ENCODE measurements at regions not wholly inside any gene's neighbourhood (a gene's known extent, or its start where the extent isn't known, plus 50 kb on each side); places are given as distances from the start of the nearest gene placed in this dataset.

DNA sequence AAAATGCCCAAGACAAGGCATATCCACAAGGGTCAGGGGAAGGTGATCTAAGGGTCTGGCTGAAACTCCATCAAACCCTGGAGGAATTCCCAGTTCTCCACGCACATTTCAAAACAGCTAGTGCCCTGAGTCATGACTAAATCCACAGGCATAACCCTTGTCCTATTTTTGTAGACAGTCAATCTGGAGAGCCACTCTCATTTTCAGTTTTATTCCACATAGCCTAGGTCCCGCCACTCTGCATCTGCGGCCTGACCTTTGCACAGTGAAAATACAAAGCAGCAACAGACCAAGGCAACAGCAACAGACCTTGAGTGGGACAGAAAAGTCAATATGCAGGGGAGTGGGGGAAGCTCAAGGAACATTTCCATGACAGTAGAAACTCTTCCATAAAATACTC lies 201.4 kb upstream of the NPVF start:
- H3K4me1 ChIP-seq = no peaks in the 10 kb centered on the region
- no peak overlapping the region for H3K4me2 ChIP-seq (ENCODE audit: low read length)
- TF ChIP-seq, protein P1, sequence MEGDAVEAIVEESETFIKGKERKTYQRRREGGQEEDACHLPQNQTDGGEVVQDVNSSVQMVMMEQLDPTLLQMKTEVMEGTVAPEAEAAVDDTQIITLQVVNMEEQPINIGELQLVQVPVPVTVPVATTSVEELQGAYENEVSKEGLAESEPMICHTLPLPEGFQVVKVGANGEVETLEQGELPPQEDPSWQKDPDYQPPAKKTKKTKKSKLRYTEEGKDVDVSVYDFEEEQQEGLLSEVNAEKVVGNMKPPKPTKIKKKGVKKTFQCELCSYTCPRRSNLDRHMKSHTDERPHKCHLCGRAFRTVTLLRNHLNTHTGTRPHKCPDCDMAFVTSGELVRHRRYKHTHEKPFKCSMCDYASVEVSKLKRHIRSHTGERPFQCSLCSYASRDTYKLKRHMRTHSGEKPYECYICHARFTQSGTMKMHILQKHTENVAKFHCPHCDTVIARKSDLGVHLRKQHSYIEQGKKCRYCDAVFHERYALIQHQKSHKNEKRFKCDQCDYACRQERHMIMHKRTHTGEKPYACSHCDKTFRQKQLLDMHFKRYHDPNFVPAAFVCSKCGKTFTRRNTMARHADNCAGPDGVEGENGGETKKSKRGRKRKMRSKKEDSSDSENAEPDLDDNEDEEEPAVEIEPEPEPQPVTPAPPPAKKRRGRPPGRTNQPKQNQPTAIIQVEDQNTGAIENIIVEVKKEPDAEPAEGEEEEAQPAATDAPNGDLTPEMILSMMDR (IDR thresholded peaks at IDR 0.05) = no peak
- no peaks in the 10 kb centered on the region for H3K27me3 ChIP-seq (ENCODE audit: control insufficient read depth, insufficient read depth, low read length)
- no peak overlapping the region for H3K4me3 ChIP-seq (ENCODE audit: low read depth, low read length)
- H3K9ac ChIP-seq = no peak overlapping the region
- no peaks in the 10 kb centered on the region for H3K36me3 ChIP-seq (ENCODE audit: control insufficient read depth, insufficient read depth, low read length)
- H3K79me2 ChIP-seq = no peaks in the 10 kb centered on the region
- H2AFZ ChIP-seq = no peak overlapping the region
- no peaks in the 10 kb centered on the region for H3K9me3 ChIP-seq (ENCODE audit: control insufficient read depth, low read length)
- H3K27ac ChIP-seq = no peak overlapping the region

GRCh38 chr7:25430200-25430931 lies 202.1 kb upstream of the NPVF start:
- TF ChIP-seq, protein P1 (IDR thresholded peaks at IDR 0.05) = no peak
- Histone ChIP-seq H3K79me2 (no peaks in the 10 kb centered on the region), H3K36me3 (ENCODE audit: control insufficient read depth, insufficient read depth, low read length) (no peaks in the 10 kb centered on the region), H3K27me3 (ENCODE audit: control insufficient read depth, insufficient read depth, low read length) (no peaks in the 10 kb centered on the region), H3K4me1 (no peaks in the 10 kb centered on the region), H3K4me3 (ENCODE audit: low read depth, low read length) (no peak overlapping the region), H3K27ac (no peak overlapping the region), H3K9me3 (ENCODE audit: control insufficient read depth, low read length) (no peaks in the 10 kb centered on the region), H3K9ac (no peak overlapping the region), H2AFZ (no peak overlapping the region), H3K4me2 (ENCODE audit: low read length) (no peak overlapping the region)

DNA sequence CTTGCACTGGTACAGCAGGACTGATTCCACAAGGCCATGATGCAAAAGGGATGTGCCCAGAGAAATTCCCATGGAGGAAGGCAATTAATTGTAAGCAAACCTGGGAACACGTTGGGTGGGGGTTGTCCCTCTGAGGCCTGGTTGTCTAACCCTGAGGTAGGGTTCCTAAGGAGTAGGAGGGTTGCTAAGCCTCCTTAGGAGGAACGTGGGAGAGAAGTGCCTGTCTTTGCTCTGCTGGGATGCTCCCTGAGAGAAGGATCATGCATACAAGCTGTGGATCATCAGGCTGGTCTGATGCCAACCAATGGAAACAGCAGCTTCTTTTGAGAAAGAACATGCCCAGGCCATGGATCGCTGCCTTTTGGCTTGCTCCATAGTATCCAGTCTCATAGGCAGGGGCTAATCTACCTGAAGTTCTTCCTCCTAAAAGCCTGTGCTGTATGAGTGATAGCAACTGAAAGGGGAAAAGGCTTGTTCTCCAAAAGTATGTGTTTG lies 203.7 kb upstream of the NPVF start:
- H3K9me3 ChIP-seq (ENCODE audit: control insufficient read depth, low read length) = no peaks in the 10 kb centered on the region
- no peak overlapping the region for H3K4me2 ChIP-seq (ENCODE audit: low read length)
- no peak overlapping the region for H2AFZ ChIP-seq
- no peaks in the 10 kb centered on the region for H3K36me3 ChIP-seq (ENCODE audit: control insufficient read depth, insufficient read depth, low read length)
- H3K9ac ChIP-seq = no peak overlapping the region
- no peaks in the 10 kb centered on the region for H3K4me1 ChIP-seq
- no peak overlapping the region for H3K4me3 ChIP-seq (ENCODE audit: low read depth, low read length)
- no peaks in the 10 kb centered on the region for H3K79me2 ChIP-seq
- no peaks in the 10 kb centered on the region for H3K27me3 ChIP-seq (ENCODE audit: control insufficient read depth, insufficient read depth, low read length)
- TF ChIP-seq, protein P1 (IDR thresholded peaks at IDR 0.05) = no peak
- H3K27ac ChIP-seq = no peak overlapping the region

- TF ChIP-seq, protein P1 (IDR thresholded peaks at IDR 0.05) = no peak
- no peaks in the 10 kb centered on the region for H3K4me1 ChIP-seq
- no peak overlapping the region for H3K4me3 ChIP-seq (ENCODE audit: low read depth, low read length)
- H3K27ac ChIP-seq = no peak overlapping the region
- H3K27me3 ChIP-seq (ENCODE audit: control insufficient read depth, insufficient read depth, low read length) = no peaks in the 10 kb centered on the region
- no peak overlapping the region for H3K9ac ChIP-seq
- no peaks in the 10 kb centered on the region for H3K79me2 ChIP-seq
- H2AFZ ChIP-seq = no peak overlapping the region
- no peak overlapping the region for H3K4me2 ChIP-seq (ENCODE audit: low read length)
- H3K36me3 ChIP-seq (ENCODE audit: control insufficient read depth, insufficient read depth, low read length) = no peaks in the 10 kb centered on the region
- no peaks in the 10 kb centered on the region for H3K9me3 ChIP-seq (ENCODE audit: control insufficient read depth, low read length)
These were observed 204.5 kb upstream of the NPVF start for GRCh38 chr7:25432807-25433206.

GRCh38 chr7:25436413-25436812 lies 208.1 kb upstream of the NPVF start:
- no peaks in the 10 kb centered on the region for H3K27me3 ChIP-seq (ENCODE audit: control insufficient read depth, insufficient read depth, low read length)
- H3K9ac ChIP-seq = no peak overlapping the region
- H3K4me3 ChIP-seq (ENCODE audit: low read depth, low read length) = no peak overlapping the region
- H3K79me2 ChIP-seq = no peaks in the 10 kb centered on the region
- TF ChIP-seq, protein P1 (IDR thresholded peaks at IDR 0.05) = no peak
- H3K4me1 ChIP-seq = no peaks in the 10 kb centered on the region
- H3K36me3 ChIP-seq (ENCODE audit: control insufficient read depth, insufficient read depth, low read length) = no peaks in the 10 kb centered on the region
- no peak overlapping the region for H3K4me2 ChIP-seq (ENCODE audit: low read length)
- H3K9me3 ChIP-seq (ENCODE audit: control insufficient read depth, low read length) = no peaks in the 10 kb centered on the region
- H2AFZ ChIP-seq = no peak overlapping the region
- H3K27ac ChIP-seq = no peak overlapping the region
